ENCODE measurements at regions not wholly inside any gene's neighbourhood (a gene's known extent, or its start where the extent isn't known, plus 50 kb on each side); places are given as distances from the start of the nearest gene placed in this dataset.

DNA sequence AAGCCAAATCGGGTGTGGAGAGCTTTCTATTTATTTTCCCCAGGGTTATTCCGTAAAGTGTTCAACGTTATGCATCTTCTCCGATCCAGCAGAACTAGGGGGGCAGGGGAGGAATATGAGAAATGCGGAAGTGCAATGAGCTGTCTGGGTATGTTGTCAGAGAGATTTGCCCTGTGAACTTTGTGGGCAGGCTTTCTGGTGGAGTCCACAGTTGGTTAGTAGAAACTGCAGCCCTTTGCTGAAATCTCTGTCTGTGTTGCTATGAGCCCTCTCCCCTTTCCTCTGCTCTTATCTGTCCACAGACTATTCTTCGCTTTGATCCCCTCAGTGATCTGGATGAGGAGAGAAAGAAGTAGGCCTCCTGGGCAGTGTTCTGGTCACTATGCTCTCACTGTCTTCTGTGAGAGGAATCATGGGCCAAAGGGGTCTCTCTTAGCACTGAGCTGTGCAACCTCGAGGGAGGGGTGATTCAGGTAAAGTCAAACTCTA is 158.9 kb upstream of the FUT9 start (continued):
- TF ChIP-seq, protein P1, sequence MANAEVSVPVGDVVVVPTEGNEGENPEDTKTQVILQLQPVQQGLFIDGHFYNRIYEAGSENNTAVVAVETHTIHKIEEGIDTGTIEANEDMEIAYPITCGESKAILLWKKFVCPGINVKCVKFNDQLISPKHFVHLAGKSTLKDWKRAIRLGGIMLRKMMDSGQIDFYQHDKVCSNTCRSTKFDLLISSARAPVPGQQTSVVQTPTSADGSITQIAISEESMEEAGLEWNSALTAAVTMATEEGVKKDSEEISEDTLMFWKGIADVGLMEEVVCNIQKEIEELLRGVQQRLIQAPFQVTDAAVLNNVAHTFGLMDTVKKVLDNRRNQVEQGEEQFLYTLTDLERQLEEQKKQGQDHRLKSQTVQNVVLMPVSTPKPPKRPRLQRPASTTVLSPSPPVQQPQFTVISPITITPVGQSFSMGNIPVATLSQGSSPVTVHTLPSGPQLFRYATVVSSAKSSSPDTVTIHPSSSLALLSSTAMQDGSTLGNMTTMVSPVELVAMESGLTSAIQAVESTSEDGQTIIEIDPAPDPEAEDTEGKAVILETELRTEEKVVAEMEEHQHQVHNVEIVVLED (CRISPR knock-in tag; IDR thresholded peaks at IDR 0.05; ENCODE audit: borderline replicate concordance), result peak; percentile 15; the same call in 1 of the 2 replicates
- TF ChIP-seq ZNF207 (IDR thresholded peaks at IDR 0.05; ENCODE audit: borderline replicate concordance) (no peak), ZNF816 (CRISPR knock-in tag; IDR thresholded peaks at IDR 0.05; ENCODE audit: borderline replicate concordance) (no peak), ZNF101 (CRISPR knock-in tag; IDR thresholded peaks at IDR 0.05; ENCODE audit: borderline replicate concordance, low read depth) (0 out of 2 replicates have a peak, but pooled peaks have one; percentile 20), POLR2A (IDR thresholded peaks at IDR 0.05; ENCODE audit: insufficient read depth in 1 of 2, low read depth in 2 of 2, low read length in 2 of 2) (peak; percentile 60 to 62; a peak in 3 of 4 replicates), BRCA1 (CRISPR knock-in tag; IDR thresholded peaks at IDR 0.05) (no peak), ERF (CRISPR knock-in tag; IDR thresholded peaks at IDR 0.05) (peak; percentile 65; the same call in 1 of the 2 replicates), ZNF672 (CRISPR knock-in tag; IDR thresholded peaks at IDR 0.05) (no peak), RFX3 (CRISPR knock-in tag; IDR thresholded peaks at IDR 0.05) (no peak), ZNF850 (CRISPR knock-in tag; conservative IDR thresholded peaks at IDR 0.05) (no peak), BCL6 (CRISPR knock-in tag; IDR thresholded peaks at IDR 0.05) (peak; percentile 72), GZF1 (CRISPR knock-in tag; IDR thresholded peaks at IDR 0.05) (0 out of 2 replicates have a peak, but pooled peaks have one; percentile 54), TBP (CRISPR knock-in tag; IDR thresholded peaks at IDR 0.05) (no peak), ZSCAN29 (CRISPR knock-in tag; conservative IDR thresholded peaks at IDR 0.05) (0 out of 2 replicates have a peak, but pooled peaks have one; percentile 37), ZNF678 (CRISPR knock-in tag; IDR thresholded peaks at IDR 0.05) (0 out of 2 replicates have a peak, but pooled peaks have one; percentile 33)
- TF ChIP-seq, protein P2, sequence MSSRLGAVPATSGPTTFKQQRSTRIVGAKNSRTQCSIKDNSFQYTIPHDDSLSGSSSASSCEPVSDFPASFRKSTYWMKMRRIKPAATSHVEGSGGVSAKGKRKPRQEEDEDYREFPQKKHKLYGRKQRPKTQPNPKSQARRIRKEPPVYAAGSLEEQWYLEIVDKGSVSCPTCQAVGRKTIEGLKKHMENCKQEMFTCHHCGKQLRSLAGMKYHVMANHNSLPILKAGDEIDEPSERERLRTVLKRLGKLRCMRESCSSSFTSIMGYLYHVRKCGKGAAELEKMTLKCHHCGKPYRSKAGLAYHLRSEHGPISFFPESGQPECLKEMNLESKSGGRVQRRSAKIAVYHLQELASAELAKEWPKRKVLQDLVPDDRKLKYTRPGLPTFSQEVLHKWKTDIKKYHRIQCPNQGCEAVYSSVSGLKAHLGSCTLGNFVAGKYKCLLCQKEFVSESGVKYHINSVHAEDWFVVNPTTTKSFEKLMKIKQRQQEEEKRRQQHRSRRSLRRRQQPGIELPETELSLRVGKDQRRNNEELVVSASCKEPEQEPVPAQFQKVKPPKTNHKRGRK (CRISPR knock-in tag; IDR thresholded peaks at IDR 0.05), result peak; percentile 70; the same call in 1 of the 2 replicates
- TF ChIP-seq, protein P3, sequence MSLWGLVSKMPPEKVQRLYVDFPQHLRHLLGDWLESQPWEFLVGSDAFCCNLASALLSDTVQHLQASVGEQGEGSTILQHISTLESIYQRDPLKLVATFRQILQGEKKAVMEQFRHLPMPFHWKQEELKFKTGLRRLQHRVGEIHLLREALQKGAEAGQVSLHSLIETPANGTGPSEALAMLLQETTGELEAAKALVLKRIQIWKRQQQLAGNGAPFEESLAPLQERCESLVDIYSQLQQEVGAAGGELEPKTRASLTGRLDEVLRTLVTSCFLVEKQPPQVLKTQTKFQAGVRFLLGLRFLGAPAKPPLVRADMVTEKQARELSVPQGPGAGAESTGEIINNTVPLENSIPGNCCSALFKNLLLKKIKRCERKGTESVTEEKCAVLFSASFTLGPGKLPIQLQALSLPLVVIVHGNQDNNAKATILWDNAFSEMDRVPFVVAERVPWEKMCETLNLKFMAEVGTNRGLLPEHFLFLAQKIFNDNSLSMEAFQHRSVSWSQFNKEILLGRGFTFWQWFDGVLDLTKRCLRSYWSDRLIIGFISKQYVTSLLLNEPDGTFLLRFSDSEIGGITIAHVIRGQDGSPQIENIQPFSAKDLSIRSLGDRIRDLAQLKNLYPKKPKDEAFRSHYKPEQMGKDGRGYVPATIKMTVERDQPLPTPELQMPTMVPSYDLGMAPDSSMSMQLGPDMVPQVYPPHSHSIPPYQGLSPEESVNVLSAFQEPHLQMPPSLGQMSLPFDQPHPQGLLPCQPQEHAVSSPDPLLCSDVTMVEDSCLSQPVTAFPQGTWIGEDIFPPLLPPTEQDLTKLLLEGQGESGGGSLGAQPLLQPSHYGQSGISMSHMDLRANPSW (CRISPR knock-in tag; IDR thresholded peaks at IDR 0.05; ENCODE audit: borderline replicate concordance), result 0 out of 2 replicates have a peak, but pooled peaks have one; percentile 62
- TF ChIP-seq, protein P4, sequence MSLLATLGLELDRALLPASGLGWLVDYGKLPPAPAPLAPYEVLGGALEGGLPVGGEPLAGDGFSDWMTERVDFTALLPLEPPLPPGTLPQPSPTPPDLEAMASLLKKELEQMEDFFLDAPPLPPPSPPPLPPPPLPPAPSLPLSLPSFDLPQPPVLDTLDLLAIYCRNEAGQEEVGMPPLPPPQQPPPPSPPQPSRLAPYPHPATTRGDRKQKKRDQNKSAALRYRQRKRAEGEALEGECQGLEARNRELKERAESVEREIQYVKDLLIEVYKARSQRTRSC (CRISPR knock-in tag; IDR thresholded peaks at IDR 0.05; ENCODE audit: low read depth), result no peak
- TF ChIP-seq, protein P5, sequence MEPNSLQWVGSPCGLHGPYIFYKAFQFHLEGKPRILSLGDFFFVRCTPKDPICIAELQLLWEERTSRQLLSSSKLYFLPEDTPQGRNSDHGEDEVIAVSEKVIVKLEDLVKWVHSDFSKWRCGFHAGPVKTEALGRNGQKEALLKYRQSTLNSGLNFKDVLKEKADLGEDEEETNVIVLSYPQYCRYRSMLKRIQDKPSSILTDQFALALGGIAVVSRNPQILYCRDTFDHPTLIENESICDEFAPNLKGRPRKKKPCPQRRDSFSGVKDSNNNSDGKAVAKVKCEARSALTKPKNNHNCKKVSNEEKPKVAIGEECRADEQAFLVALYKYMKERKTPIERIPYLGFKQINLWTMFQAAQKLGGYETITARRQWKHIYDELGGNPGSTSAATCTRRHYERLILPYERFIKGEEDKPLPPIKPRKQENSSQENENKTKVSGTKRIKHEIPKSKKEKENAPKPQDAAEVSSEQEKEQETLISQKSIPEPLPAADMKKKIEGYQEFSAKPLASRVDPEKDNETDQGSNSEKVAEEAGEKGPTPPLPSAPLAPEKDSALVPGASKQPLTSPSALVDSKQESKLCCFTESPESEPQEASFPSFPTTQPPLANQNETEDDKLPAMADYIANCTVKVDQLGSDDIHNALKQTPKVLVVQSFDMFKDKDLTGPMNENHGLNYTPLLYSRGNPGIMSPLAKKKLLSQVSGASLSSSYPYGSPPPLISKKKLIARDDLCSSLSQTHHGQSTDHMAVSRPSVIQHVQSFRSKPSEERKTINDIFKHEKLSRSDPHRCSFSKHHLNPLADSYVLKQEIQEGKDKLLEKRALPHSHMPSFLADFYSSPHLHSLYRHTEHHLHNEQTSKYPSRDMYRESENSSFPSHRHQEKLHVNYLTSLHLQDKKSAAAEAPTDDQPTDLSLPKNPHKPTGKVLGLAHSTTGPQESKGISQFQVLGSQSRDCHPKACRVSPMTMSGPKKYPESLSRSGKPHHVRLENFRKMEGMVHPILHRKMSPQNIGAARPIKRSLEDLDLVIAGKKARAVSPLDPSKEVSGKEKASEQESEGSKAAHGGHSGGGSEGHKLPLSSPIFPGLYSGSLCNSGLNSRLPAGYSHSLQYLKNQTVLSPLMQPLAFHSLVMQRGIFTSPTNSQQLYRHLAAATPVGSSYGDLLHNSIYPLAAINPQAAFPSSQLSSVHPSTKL (CRISPR knock-in tag; IDR thresholded peaks at IDR 0.05), result peak; percentile 82

Measured in HepG2 (cell line).